WTC11 (cell line): ENCODE measurements at regions not wholly inside any gene's neighbourhood (a gene's known extent, or its start where the extent isn't known, plus 50 kb on each side); places are given as distances from the start of the nearest gene placed in this dataset.
"Not testable (repeated sequence)": the region's sequence is repeated elsewhere in the genome, so short reads cannot be mapped to it uniquely, and the experiment has no call there.

ENCODE experiments used
- ATAC-seq: fragments of 200-7000 bp; cut with Tn5 transposase; 2 replicates; pipeline ENCODE4 v1.10.0; 2021; ENCODE audit warnings: mild to moderate bottlenecking, moderate library complexity
- CTCF ChIA-PET: fragments of 300-600 bp; sonication (Branson Sonifier 250); formaldehyde crosslinking; loops from one replicate; lab custom pipeline; 2021; ENCODE audit warnings: antibody characterized with exemption; lab: Charles Lee
- POLR2A ChIA-PET: fragments of 350-600 bp; sonication (Branson Sonifier 250); formaldehyde crosslinking; loops from one replicate; lab custom pipeline; 2021; ENCODE audit warnings: antibody characterized with exemption; lab: Charles Lee
- DNase-seq: peaks from one replicate; pipeline ENCODE4 v3.0.0; 2021; ENCODE audit warnings: low spot score
- H3K27ac Mint-ChIP-seq: 2 replicates; pipeline ENCODE4 v1.8.0; 2021; ENCODE audit warnings: mixed read lengths
- H3K27me3 Mint-ChIP-seq: 2 replicates; pipeline ENCODE4 v1.8.0; 2021; ENCODE audit warnings: low read depth, mild to moderate bottlenecking, moderate library complexity, mixed read lengths
- H3K36me3 Mint-ChIP-seq: 2 replicates; pipeline ENCODE4 v1.8.0; 2021; ENCODE audit warnings: mixed read lengths
- H3K4me1 Mint-ChIP-seq: 2 replicates; pipeline ENCODE4 v1.8.0; 2022; ENCODE audit warnings: mixed read lengths
- H3K4me3 Mint-ChIP-seq: 2 replicates; pipeline ENCODE4 v1.8.0; 2021; ENCODE audit warnings: mild to moderate bottlenecking, moderate library complexity, mixed read lengths
- H3K9me3 Mint-ChIP-seq: 2 replicates; pipeline ENCODE4 v1.8.0; 2021; ENCODE audit warnings: mixed read lengths
- CREM ChIP-seq: sonication (generic); formaldehyde crosslinking; IDR thresholded peaks from 2 replicates; pipeline ENCODE4 v1.8.1; 2022; ENCODE audit warnings: mild to moderate bottlenecking, missing genetic modification reagents, moderate library complexity
- EMX1 ChIP-seq: fragments of 250-450 bp; sonication (Bioruptor Pico); IDR thresholded peaks from 2 replicates; pipeline ENCODE4 v1.8.0; 2021; ENCODE audit warnings: mild to moderate bottlenecking
- FOXP1 ChIP-seq: sonication (generic); formaldehyde crosslinking; IDR thresholded peaks from 2 replicates; pipeline ENCODE4 v1.8.0; 2022; ENCODE audit warnings: missing genetic modification reagents, mild to moderate bottlenecking, moderate library complexity, borderline replicate concordance
- GRHL2 ChIP-seq: fragments of 250-450 bp; sonication (Bioruptor Pico); IDR thresholded peaks from 2 replicates; pipeline ENCODE4 v1.8.0; 2022; ENCODE audit warnings: mild to moderate bottlenecking, moderate library complexity; ENCODE audit not compliant: insufficient replicate concordance, severe bottlenecking
- HMGA2 ChIP-seq: fragments of 250-450 bp; sonication (Bioruptor Pico); IDR thresholded peaks from 2 replicates; pipeline ENCODE4 v1.4.0; 2021; ENCODE audit warnings: mild to moderate bottlenecking, moderate library complexity
- MYBL2 ChIP-seq: sonication (generic); formaldehyde crosslinking; IDR thresholded peaks from 2 replicates; pipeline ENCODE4 v1.8.1; 2023; ENCODE audit warnings: mild to moderate bottlenecking, moderate library complexity, missing genetic modification reagents
- NFYB ChIP-seq: sonication (generic); formaldehyde crosslinking; conservative IDR thresholded peaks from 2 replicates; pipeline ENCODE4 v1.8.0; 2022; ENCODE audit warnings: low read depth, missing genetic modification reagents
- RORB ChIP-seq: fragments of 250-450 bp; sonication (Bioruptor Pico); IDR thresholded peaks from 2 replicates; pipeline ENCODE4 v1.9.0; 2021; ENCODE audit warnings: mild to moderate bottlenecking
- ZNF232 ChIP-seq: sonication (generic); formaldehyde crosslinking; IDR thresholded peaks from 2 replicates; pipeline ENCODE4 v1.8.0; 2022; ENCODE audit warnings: mild to moderate bottlenecking, missing genetic modification reagents
- TF ChIP-seq, protein P1 (sequence below): sonication (generic); formaldehyde crosslinking; IDR thresholded peaks from 2 replicates; pipeline ENCODE4 v1.8.0; 2022; ENCODE audit warnings: mild to moderate bottlenecking, missing genetic modification reagents
- TF ChIP-seq, protein P2 (sequence below): sonication (generic); formaldehyde crosslinking; IDR thresholded peaks from 2 replicates; pipeline ENCODE4 v1.8.0; 2023; ENCODE audit warnings: missing genetic modification reagents
- TF ChIP-seq, protein P3 (sequence below): fragments of 250-450 bp; sonication (Bioruptor Pico); IDR thresholded peaks from 2 replicates; pipeline ENCODE4 v2.1.2; 2022; ENCODE audit warnings: mild to moderate bottlenecking, moderate library complexity
- TF ChIP-seq, protein P4 (sequence below): sonication (generic); formaldehyde crosslinking; IDR thresholded peaks from 2 replicates; pipeline ENCODE4 v1.8.1; 2022; ENCODE audit warnings: low read depth, missing genetic modification reagents, borderline replicate concordance
- TF ChIP-seq, protein P5 (sequence below): sonication (generic); formaldehyde crosslinking; IDR thresholded peaks from 2 replicates; pipeline ENCODE4 v1.8.1; 2023; ENCODE audit warnings: mild to moderate bottlenecking, missing genetic modification reagents, moderate library complexity
- TF ChIP-seq, protein P6 (sequence below): fragments of 250-450 bp; sonication (Bioruptor Pico); conservative IDR thresholded peaks from 2 replicates; pipeline ENCODE4 v1.9.0; 2021; ENCODE audit warnings: mild to moderate bottlenecking
- TF ChIP-seq, protein P7 (sequence below): sonication (generic); formaldehyde crosslinking; IDR thresholded peaks from 2 replicates; pipeline ENCODE4 v1.8.1; 2023; ENCODE audit warnings: mild to moderate bottlenecking, missing genetic modification reagents
- TF ChIP-seq, protein P8 (sequence below): sonication (generic); formaldehyde crosslinking; IDR thresholded peaks from 2 replicates; pipeline ENCODE4 v1.8.0; 2022; ENCODE audit warnings: missing genetic modification reagents

DNA sequence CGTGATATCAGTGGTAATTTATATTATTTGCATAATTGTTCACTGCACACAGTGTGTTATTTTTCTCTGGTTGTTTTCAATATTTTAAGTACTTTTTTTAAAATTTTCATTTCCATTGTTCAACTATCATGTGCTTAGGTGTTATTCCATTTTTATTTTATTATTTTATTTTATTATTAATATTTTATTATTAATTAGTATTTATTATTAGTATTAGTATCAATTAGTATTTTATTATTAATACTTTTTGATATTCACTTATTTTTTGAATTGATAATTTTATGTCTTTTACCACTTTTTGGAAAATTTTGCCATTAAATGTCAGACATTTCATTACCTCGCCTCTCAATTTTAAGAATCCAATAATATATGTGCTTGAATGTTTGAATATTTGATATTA, 593.8 kb upstream of the GRM3 start:
- no peak overlapping the region for H3K4me3 Mint-ChIP-seq

DNA sequence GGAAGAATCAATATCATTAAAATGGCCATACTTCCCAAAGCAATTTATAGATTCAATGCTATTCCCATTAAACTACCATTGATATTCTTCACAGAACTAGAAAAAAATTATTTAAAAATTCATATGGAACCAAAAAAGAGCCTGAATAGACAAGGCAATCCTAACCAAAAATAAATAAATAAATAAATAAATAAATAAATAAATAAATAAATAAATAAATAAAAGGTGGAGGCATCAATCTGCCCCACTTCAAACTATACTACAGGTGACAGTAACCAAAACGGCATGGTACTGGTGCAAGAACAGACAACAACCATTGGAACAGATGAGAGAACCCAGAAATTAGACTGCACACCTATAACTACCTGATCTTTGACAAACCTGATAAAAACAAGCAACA, 598.5 kb upstream of the GRM3 start:
- DNase-seq, H3K9me3 Mint-ChIP-seq, H3K36me3 Mint-ChIP-seq, H3K4me1 Mint-ChIP-seq, H3K27me3 Mint-ChIP-seq, CTCF ChIA-PET, ATAC-seq, H3K4me3 Mint-ChIP-seq, POLR2A ChIA-PET, H3K27ac Mint-ChIP-seq: not testable (repeated sequence)

More for the DNA sequence above, 593.8 kb upstream of the GRM3 start:
- DNase-seq: no peak
- no peak for ATAC-seq
- TF ChIP-seq EMX1 (CRISPR knock-in tag) (no peak), MYBL2 (CRISPR knock-in tag) (no peak), HMGA2 (CRISPR knock-in tag) (peak; percentile 90)
- TF ChIP-seq, protein P1, sequence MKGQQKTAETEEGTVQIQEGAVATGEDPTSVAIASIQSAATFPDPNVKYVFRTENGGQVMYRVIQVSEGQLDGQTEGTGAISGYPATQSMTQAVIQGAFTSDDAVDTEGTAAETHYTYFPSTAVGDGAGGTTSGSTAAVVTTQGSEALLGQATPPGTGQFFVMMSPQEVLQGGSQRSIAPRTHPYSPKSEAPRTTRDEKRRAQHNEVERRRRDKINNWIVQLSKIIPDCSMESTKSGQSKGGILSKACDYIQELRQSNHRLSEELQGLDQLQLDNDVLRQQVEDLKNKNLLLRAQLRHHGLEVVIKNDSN (CRISPR knock-in tag): no peak
- TF ChIP-seq, protein P2, sequence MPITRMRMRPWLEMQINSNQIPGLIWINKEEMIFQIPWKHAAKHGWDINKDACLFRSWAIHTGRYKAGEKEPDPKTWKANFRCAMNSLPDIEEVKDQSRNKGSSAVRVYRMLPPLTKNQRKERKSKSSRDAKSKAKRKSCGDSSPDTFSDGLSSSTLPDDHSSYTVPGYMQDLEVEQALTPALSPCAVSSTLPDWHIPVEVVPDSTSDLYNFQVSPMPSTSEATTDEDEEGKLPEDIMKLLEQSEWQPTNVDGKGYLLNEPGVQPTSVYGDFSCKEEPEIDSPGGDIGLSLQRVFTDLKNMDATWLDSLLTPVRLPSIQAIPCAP: no peak
- TF ChIP-seq, protein P3, sequence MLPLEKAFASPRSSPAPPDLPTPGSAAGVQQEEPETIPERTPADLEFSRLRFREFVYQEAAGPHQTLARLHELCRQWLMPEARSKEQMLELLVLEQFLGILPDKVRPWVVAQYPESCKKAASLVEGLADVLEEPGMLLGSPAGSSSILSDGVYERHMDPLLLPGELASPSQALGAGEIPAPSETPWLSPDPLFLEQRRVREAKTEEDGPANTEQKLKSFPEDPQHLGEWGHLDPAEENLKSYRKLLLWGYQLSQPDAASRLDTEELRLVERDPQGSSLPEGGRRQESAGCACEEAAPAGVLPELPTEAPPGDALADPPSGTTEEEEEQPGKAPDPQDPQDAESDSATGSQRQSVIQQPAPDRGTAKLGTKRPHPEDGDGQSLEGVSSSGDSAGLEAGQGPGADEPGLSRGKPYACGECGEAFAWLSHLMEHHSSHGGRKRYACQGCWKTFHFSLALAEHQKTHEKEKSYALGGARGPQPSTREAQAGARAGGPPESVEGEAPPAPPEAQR (CRISPR knock-in tag): no peak
- H3K4me1 Mint-ChIP-seq: no peaks in the 10 kb centered on the region
- H3K27me3 Mint-ChIP-seq: no peaks in the 10 kb centered on the region
- no peak overlapping the region for H3K27ac Mint-ChIP-seq
- H3K36me3 Mint-ChIP-seq: no peaks in the 10 kb centered on the region
- ChIA-PET CTCF (no interaction called here), POLR2A (no interaction called here)
- H3K9me3 Mint-ChIP-seq: no peaks in the 10 kb centered on the region

DNA sequence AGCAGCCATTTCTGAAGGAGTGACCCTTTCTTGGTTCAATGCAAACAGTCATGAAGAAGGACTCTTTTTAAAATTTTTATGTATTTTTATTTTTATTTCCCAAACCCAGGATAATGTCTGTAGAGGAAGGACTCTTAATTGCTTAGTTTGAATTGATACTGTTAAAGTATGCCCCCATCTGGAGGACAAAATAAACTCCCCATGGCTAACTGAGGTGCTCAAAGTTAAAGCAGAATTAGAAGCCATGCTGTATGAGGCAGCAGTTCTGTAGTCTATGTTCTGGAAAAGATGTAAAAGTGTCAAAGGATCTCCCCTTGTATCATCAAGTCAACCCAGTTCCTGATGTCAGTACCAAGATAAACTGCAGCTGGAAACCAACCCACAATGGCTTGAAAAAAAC, 617.9 kb upstream of the GRM3 start:
- Mint-ChIP-seq H3K9me3 (peaks cover 3% of the 10 kb centered on the region; the same call in 1 of the 2 replicates), H3K27me3 (peaks cover 3% of the 10 kb centered on the region; the same call in 1 of the 2 replicates), H3K4me3 (no peak overlapping the region), H3K36me3 (no peaks in the 10 kb centered on the region), H3K27ac (no peak overlapping the region), H3K4me1 (no peaks in the 10 kb centered on the region)
- ChIA-PET POLR2A (no interaction called here), CTCF (no interaction called here)
- TF ChIP-seq, protein P4, sequence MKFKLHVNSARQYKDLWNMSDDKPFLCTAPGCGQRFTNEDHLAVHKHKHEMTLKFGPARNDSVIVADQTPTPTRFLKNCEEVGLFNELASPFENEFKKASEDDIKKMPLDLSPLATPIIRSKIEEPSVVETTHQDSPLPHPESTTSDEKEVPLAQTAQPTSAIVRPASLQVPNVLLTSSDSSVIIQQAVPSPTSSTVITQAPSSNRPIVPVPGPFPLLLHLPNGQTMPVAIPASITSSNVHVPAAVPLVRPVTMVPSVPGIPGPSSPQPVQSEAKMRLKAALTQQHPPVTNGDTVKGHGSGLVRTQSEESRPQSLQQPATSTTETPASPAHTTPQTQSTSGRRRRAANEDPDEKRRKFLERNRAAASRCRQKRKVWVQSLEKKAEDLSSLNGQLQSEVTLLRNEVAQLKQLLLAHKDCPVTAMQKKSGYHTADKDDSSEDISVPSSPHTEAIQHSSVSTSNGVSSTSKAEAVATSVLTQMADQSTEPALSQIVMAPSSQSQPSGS: no peak
- no peak for TF ChIP-seq GRHL2 (CRISPR knock-in tag)
- ATAC-seq (peak; percentile 74), DNase-seq (no peak)

DNA sequence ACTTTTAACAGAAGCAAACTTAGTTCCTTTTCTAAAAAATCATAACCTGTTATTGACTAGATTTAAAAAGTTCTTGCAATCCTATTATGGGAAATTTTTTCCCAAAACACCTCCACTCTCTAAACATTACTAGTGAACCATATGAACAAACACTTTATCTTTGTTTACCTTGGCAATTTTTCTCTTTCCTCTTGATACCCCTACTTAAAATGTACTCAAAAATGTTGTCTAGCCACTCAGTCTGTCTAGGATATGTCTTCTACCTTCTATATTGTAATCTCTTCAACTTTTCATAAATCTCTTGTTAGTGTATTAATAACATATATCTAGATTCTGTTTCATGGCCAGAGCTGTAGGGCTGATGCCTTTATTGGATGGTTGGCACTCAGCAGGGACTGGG, 630.0 kb upstream of the GRM3 start:
- ChIA-PET CTCF (no interaction called here), POLR2A (no interaction called here)
- Mint-ChIP-seq H3K4me1 (peaks cover 8% of the 10 kb centered on the region), H3K9me3 (no peaks in the 10 kb centered on the region), H3K27ac (no peak overlapping the region), H3K27me3 (no peaks in the 10 kb centered on the region), H3K4me3 (no peak overlapping the region), H3K36me3 (no peaks in the 10 kb centered on the region)
- no peak for TF ChIP-seq FOXP1 (CRISPR knock-in tag)
- TF ChIP-seq NFYB: no peak
- TF ChIP-seq, protein P5, sequence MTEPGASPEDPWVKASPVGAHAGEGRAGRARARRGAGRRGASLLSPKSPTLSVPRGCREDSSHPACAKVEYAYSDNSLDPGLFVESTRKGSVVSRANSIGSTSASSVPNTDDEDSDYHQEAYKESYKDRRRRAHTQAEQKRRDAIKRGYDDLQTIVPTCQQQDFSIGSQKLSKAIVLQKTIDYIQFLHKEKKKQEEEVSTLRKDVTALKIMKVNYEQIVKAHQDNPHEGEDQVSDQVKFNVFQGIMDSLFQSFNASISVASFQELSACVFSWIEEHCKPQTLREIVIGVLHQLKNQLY: no peak
- TF ChIP-seq RORB (CRISPR knock-in tag): no peak
- TF ChIP-seq, protein P6, sequence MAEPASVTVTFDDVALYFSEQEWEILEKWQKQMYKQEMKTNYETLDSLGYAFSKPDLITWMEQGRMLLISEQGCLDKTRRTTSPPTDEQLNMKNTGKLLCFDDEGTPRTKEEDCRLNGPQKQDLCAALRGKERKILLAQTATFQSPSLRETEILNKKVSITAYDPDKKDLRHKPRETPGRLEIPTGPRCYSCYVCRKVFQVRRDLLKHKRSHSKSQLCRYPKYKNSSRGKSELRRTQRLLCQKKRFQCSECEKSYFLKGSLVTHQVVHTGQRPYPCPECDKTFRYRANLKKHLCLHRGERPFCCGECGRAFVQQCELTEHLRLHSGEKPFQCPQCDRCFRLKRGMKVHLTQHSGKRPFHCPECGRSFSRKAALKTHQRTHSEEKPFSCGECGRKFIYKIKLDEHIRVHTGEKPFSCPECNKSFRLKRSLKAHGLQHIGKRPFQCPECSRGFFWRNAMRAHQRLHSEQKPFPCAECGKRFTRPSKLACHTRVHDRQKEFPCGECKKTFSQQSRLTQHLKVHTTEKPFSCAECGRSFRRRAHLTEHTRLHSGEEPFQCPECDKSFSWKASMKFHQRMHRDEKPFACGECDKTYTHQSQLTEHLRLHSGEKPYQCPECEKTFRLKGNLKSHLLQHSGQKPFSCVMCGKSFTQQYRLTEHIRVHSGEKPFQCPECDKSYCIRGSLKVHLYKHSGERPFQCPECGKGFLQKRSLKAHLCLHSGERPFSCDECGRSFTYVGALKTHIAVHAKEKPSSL (CRISPR knock-in tag): no peak
- TF ChIP-seq ZNF232 (CRISPR knock-in tag): no peak
- no peak for TF ChIP-seq CREM (CRISPR knock-in tag)
- TF ChIP-seq, protein P7, sequence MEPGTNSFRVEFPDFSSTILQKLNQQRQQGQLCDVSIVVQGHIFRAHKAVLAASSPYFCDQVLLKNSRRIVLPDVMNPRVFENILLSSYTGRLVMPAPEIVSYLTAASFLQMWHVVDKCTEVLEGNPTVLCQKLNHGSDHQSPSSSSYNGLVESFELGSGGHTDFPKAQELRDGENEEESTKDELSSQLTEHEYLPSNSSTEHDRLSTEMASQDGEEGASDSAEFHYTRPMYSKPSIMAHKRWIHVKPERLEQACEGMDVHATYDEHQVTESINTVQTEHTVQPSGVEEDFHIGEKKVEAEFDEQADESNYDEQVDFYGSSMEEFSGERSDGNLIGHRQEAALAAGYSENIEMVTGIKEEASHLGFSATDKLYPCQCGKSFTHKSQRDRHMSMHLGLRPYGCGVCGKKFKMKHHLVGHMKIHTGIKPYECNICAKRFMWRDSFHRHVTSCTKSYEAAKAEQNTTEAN (CRISPR knock-in tag): no peak
- TF ChIP-seq, protein P8, sequence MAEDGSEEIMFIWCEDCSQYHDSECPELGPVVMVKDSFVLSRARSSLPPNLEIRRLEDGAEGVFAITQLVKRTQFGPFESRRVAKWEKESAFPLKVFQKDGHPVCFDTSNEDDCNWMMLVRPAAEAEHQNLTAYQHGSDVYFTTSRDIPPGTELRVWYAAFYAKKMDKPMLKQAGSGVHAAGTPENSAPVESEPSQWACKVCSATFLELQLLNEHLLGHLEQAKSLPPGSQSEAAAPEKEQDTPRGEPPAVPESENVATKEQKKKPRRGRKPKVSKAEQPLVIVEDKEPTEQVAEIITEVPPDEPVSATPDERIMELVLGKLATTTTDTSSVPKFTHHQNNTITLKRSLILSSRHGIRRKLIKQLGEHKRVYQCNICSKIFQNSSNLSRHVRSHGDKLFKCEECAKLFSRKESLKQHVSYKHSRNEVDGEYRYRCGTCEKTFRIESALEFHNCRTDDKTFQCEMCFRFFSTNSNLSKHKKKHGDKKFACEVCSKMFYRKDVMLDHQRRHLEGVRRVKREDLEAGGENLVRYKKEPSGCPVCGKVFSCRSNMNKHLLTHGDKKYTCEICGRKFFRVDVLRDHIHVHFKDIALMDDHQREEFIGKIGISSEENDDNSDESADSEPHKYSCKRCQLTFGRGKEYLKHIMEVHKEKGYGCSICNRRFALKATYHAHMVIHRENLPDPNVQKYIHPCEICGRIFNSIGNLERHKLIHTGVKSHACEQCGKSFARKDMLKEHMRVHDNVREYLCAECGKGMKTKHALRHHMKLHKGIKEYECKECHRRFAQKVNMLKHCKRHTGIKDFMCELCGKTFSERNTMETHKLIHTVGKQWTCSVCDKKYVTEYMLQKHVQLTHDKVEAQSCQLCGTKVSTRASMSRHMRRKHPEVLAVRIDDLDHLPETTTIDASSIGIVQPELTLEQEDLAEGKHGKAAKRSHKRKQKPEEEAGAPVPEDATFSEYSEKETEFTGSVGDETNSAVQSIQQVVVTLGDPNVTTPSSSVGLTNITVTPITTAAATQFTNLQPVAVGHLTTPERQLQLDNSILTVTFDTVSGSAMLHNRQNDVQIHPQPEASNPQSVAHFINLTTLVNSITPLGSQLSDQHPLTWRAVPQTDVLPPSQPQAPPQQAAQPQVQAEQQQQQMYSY: no peak
- ATAC-seq: no peak
- DNase-seq: no peak
